HL-60 (cell line): ENCODE measurements at regions not wholly inside any gene's neighbourhood (a gene's known extent, or its start where the extent isn't known, plus 50 kb on each side); places are given as distances from the start of the nearest gene placed in this dataset.

ENCODE experiments used
- POLR2AphosphoS5 ChIP-seq: IDR thresholded peaks from 2 replicates; pipeline ENCODE4 v1.6.1; 2012; ENCODE audit warnings: low read depth
- TF ChIP-seq, protein P1 (sequence below): IDR thresholded peaks from one replicate; pipeline ENCODE4 v1.5.1; 2011; ENCODE audit warnings: low read length, control low read depth, inconsistent platforms; ENCODE audit not compliant: insufficient read depth

DNA sequence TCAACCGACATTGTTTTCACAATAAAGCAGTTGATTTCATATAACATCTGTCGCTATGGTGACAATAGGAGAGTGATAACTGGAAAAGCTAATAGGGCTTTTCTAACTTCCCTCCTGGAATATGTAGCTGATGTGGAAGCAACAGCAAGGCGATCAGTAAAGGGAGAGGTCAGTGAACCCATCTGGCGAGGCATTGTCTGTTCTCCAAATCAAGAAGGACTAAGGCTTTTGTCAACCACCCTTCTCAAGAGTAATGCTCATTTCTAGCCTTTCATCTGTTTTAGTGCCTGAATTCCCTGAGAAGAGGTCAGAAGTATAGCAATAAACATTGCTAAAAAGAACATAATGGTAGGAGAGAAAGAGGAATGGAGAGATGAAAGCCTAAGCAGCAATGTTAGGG is 201.3 kb downstream of the AKAP7 start:
- TF ChIP-seq, protein P1, sequence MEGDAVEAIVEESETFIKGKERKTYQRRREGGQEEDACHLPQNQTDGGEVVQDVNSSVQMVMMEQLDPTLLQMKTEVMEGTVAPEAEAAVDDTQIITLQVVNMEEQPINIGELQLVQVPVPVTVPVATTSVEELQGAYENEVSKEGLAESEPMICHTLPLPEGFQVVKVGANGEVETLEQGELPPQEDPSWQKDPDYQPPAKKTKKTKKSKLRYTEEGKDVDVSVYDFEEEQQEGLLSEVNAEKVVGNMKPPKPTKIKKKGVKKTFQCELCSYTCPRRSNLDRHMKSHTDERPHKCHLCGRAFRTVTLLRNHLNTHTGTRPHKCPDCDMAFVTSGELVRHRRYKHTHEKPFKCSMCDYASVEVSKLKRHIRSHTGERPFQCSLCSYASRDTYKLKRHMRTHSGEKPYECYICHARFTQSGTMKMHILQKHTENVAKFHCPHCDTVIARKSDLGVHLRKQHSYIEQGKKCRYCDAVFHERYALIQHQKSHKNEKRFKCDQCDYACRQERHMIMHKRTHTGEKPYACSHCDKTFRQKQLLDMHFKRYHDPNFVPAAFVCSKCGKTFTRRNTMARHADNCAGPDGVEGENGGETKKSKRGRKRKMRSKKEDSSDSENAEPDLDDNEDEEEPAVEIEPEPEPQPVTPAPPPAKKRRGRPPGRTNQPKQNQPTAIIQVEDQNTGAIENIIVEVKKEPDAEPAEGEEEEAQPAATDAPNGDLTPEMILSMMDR, result no peak
- no peak for TF ChIP-seq POLR2AphosphoS5
